NCI-H82 treated with DMSO at 0.1 percent for 48 hours (cell line): ENCODE measurements at regions not wholly inside any gene's neighbourhood (a gene's known extent, or its start where the extent isn't known, plus 50 kb on each side); places are given as distances from the start of the nearest gene placed in this dataset.

Experiments
- DNase-seq: peaks from one replicate; lab custom pipeline; 2025; ENCODE audit not compliant: unreplicated experiment; lab: John Stamatoyannopoulos, UW

GRCh38 chr19:28981994-28982393 is 231.0 kb downstream of the UQCRFS1 start:
- DNase-seq = no peak

- no peak for DNase-seq
Measured at GRCh38 chr19:28981518-28981917, 231.4 kb downstream of the UQCRFS1 start.

DNA sequence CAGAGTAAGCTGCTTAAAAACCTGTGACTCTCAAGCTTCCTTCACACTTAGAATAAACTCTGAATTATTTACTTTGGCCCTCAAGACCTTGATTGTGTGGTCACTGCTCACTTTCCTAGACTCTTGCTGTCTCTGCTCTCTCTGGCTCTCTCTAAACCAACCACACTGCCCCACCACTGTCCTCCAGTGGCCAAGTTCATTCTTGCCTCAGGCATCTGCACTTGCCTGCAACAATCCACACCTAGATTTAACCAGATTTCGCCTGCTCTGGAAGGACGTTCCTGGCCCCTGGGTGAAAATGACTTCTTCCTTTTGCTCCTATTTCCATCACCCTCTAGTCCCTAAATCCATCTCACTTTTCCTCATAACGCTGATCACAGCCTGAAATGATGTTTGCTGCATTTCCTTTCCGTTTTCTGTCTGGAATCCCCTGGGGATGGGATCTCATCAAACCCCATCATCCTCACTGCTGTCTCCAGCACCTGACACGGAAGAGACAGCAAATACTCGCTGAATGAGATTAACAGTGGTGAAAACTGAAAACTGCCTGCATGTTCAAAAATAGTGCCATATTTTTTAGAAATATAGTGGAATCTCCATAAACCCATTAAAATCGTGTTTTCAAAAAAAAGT is 232.6 kb downstream of the UQCRFS1 start:
- no peak for DNase-seq

- no peak for DNase-seq
Measured at GRCh38 chr19:28977826-28978225, 235.1 kb downstream of the UQCRFS1 start.

- no peak for DNase-seq
Measured at GRCh38 chr19:28972058-28972852, 240.7 kb downstream of the UQCRFS1 start.

DNA sequence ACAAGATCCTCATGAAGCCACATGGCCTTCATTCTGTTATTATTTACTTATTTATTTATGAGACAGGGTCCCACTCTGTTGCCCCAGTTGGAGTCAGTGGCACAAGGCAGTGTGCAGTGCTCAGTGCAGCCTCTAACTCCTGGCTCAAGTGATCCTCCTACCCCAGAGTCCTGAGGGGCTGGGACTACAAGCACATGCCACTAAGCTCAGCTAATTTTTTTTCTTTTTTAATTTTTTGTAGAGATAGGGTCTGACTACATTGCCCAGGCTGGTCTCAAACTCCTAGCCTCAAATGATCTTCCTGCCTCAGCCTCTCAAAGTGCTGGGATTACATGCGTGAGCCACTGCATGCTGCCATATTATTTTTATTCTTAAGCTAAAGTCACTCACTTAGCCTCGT is 241.4 kb downstream of the UQCRFS1 start:
- DNase-seq = no peak

DNA sequence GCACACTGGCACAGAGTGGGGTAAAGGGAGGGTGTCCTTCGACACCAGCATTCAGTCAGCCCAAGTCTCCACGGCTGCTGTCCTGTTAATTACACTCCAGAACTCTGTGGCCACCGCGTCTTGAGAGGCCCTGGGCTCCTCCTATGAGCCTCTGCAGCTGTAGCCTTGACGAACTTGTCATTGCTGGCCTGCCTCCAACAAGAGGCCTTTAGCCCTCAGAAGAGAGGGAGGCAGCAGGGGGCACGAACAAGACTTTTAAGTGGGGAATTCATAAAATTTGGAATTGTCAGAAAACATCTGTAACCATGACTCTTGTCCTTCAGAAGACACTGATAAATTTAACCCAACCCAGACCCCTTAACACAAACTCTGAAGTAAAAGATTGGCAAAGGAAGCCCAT is 241.9 kb downstream of the UQCRFS1 start:
- no peak for DNase-seq

DNA sequence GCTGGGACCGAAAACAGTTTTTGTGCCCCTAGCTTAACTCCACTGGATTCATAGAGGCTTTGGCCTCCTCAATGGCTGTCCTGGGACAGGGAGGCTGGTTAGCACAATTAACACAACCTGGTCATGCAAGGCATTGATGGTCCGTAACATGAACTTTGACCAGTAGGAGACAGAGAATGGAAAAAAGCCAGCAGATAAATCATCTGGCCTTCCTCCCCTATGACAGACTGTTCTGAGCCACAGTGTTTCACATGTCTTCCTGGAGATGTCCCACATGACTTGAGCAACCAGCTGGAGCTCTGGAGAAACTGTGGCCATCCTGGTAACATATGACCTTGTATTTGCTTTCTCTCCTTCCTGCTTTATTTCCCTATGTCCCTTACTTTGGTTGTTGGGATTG is 244.2 kb downstream of the UQCRFS1 start:
- no peak for DNase-seq

- DNase-seq = no peak
Measured at GRCh38 chr19:28966737-28967399, 246.1 kb downstream of the UQCRFS1 start.

DNA sequence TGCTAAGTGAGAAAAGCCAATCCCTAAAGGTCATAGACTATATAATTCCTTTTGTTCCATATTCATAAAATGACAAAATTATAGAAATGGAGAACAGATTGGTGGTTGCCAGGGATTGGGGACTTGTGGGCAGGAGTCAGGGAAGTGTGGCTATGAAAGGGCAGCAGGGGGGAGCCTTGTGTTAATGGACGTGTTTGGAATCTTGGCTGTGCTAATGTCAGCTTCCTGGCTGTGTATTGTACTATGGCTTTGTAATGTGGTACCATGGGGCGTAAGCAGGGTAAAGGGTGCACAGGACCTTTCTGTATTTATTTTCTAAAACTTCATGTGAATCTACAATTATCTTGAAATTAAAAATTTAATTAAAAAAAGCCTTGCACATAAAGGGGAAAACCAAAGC is 248.5 kb downstream of the UQCRFS1 start:
- no peak for DNase-seq

DNA sequence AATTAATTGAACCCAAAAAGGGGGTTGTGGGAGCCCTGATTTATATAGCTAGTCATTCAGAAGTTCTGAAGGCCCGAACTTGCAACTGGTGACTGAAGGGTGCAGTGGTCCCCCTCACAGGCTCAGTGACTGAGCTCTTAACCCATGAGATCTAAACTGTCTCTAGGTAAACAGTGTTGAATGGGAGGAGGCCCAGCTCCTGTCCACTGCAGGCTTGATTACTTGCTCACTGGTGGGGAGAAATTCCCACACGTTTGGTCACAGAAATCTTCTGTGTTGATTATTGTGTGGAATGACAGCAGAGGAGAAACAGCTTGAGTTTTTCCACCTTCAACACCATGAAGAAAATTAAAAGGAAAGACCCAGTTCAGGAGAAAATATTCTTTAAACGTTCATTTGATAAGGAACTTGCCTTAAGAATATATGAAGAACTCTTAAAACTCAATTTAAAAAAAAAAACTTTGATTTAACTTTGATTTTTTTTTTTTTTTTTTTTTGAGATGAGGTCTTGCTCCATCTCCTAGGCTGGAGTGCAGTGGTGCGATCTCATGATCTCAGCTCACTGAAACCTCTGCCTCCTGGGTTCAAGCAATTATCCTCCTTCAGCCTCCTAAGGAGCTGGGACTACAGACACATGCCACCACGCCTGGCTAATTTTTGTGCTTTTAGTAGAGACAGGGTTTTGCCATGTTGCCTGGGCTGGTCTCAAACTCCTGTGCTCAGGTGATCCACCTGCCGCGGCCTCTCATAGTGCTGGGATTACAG is 249.3 kb downstream of the UQCRFS1 start:
- no peak for DNase-seq

DNA sequence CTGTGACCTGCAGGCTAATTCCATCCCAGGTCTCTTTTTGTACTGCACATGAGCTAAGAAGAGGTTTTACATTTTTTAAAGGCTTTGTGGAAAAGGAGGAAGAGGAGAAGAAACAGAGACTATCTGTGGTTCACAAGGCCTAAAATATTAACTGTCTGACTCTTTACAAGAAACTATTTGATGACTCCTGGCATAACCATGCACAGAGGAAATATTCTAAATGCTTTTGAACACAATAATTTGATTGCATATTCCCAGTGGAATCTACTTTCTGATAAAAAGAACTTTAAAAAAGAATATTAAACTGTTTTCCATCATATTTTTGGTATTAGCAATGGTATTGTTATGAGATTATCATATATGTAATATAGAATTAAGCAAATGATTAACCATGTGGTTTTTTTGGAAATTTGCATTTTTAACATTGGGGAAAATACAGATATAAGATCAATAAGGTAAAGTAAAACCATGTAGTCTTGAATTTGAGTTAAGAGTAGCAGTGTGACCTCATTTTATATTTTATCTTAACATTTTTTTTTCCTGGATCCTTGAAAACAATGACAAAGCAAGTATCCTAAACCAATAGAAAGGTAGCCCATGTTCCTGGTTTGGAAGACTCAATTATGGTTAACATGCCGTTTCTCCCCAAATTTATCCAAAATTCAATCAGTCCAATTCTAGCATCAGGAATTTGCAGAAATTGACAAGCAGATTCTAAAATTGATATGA is 251.0 kb downstream of the UQCRFS1 start:
- DNase-seq = no peak

- DNase-seq = no peak
Measured at GRCh38 chr19:28960986-28961705, 251.8 kb downstream of the UQCRFS1 start.

- no peak for DNase-seq
Measured at GRCh38 chr19:28960586-28960985, 252.4 kb downstream of the UQCRFS1 start.

GRCh38 chr19:28956961-28957360 is 256.0 kb downstream of the UQCRFS1 start:
- no peak for DNase-seq

DNA sequence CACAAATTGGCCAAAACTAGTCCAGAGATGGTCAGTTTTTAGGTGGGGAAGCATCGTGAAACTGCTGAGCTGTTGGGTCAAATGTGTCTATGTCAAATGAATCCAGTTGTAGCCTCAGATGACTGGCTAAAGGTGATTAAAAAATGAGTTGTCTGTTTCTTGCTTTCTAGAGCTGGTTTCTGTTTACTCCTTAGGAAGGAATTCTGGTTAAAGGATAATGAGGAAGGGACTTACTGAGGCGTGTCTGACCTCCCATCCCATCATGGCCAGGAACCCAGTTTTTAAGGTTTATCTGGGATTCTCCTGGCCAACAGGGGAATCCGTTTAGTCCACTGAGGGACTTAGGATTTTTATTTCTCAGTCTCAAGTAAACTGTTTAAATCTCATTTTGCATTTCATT is 256.5 kb downstream of the UQCRFS1 start:
- no peak for DNase-seq

GRCh38 chr19:28949535-28949934 is 263.4 kb downstream of the UQCRFS1 start:
- no peak for DNase-seq

DNA sequence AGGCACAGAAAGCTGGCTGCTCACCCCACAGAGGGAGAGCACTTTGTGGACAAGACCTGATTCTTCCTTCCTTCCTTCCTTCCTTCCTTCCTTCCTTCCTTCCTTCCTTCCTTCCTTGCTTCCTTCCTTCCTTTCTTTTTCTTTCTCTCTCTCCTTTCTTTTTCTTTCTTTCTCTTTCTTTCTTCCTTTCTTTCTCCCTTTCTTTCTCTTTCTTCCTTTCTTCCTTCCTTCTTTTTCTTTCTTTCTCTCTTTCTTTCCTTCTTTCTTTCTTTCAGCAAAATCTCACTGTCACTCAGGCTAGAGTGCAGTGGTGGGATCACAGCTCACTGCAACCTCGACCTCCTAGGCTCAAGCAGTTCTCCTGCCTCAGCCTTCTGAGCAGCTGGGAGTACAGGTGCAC is 263.9 kb downstream of the UQCRFS1 start:
- no peak for DNase-seq

- DNase-seq = no peak
Measured at GRCh38 chr19:28948566-28948965, 264.4 kb downstream of the UQCRFS1 start.

DNA sequence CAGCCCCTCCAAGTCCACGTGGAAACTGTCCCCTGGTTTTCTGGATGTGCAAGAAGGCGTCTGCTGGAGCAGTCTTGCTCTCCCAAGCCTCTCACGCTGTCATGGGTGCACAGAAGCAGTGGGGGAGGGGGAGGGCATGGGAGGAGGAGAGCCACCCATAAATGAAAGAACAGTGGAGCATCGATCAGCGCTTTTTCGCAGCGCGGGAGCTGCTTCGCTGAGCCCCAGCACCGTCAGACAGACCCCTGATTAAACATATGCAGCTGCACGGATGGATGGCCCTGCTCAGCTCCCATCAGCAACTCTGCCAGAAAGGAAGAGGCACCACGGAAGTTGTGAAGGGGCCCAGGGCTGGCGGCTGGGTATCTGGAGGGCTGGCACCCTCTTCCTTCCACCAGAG is 264.9 kb downstream of the UQCRFS1 start:
- no peak for DNase-seq
